ENCODE measurements at regions not wholly inside any gene's neighbourhood (a gene's known extent, or its start where the extent isn't known, plus 50 kb on each side); places are given as distances from the start of the nearest gene placed in this dataset.

DNA sequence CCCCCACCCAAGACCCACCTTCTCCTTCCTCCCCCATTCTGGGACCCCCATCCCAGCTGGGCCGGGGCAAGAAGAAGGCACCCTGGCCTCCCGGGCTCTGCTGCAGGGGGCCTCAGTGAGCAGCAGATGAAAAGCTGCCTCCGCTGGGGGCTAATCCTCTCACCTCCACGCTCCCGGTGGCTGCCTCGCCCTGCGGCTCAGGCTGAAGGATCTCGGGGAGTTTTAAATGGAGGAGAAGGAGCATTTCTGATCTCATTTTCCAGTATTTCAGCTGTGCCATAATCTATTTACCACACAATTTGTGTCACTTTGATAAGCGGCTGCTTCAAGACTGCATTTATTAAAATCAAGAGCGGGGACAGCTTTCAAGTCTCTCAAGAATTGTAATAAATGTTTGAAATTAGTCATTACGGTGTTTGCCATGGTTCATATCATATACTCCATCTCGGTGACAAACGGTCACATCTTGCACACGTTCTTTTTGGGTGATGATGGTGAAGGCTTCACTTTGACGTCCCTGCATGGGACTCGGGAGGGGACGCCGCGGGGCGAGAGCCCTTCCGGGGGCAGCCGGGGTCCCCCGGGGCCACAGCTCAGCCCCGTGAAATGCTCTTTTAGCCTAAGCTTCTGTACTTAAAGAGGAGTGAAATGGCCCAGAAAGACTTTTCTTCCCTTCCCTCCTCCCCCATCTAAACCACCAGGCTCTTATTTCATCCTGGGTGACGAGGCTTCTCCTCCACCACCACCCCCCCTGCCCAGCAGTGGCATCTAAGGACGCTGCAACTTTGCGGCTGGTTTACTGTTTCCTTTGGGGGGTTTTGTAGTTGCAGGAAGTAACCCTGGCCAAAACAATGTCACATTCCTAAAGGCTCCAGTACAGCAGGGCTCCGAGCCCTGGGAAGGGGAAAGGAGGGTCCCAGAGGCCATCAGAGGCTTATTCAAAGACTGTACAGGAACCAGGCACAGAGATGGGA is 313.1 kb upstream of the TNRC6C start:
- H3K27ac ChIP-seq, result no peak overlapping the region
- TF ChIP-seq CTCF (IDR thresholded peaks at IDR 0.05), result peak; percentile 11; the same call in 1 of the 2 replicates
- TF ChIP-seq ZFX (IDR thresholded peaks at IDR 0.05; ENCODE audit: borderline replicate concordance), result no peak

DNA sequence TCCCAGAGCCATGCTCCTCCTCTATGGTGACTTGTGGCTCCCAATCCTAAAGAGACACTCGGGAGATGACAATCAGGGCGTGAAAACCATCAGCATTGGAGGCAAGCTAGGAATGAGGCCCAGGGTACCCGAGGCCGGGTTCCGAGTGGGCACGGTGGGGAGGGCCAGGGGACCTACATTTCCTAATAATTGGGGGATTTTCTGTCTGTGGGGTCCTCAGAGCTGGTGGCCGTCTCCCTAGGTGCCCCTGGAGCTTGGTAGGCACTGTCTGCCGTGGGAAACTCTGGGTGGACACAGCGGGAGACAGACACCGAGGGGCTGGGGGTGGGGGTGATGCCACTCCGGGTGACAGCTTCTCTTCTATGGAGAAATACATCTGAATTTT is 312.5 kb upstream of the TNRC6C start:
- no peak for TF ChIP-seq ZFX (IDR thresholded peaks at IDR 0.05; ENCODE audit: borderline replicate concordance)
- no peak for TF ChIP-seq CTCF (IDR thresholded peaks at IDR 0.05)
- H3K27ac ChIP-seq, result no peak overlapping the region

GRCh38 chr17:77647531-77647930 is 311.0 kb upstream of the TNRC6C start:
- TF ChIP-seq CTCF (IDR thresholded peaks at IDR 0.05) (no peak), ZFX (IDR thresholded peaks at IDR 0.05; ENCODE audit: borderline replicate concordance) (no peak)
- H3K27ac ChIP-seq, result no peak overlapping the region

DNA sequence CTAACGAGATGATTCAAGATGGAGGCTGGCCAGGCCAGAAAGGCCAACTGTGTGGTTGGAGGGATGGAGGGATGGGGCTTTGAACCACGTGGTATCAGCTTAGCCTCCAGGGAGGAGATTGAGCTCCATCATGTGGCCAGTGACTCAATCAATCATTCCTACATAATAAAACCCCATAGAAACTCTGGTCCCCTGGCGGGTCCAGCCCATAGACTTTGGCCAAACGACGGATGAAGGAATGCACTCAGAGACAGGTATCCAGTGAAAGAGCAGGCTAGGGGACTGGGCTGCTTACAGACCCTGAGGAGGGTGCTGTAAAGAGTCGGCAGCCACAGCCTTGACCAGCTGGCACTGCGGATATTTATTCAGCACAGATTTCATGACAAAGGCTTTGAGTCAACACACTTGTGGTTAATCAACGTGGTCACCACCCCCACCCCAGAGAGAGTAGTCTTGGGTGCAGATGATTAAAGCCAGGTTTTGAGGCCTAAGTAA is 308.7 kb upstream of the TNRC6C start:
- TF ChIP-seq CTCF (IDR thresholded peaks at IDR 0.05), result no peak
- TF ChIP-seq ZFX (IDR thresholded peaks at IDR 0.05; ENCODE audit: borderline replicate concordance), result no peak
- H3K27ac ChIP-seq, result no peak overlapping the region

DNA sequence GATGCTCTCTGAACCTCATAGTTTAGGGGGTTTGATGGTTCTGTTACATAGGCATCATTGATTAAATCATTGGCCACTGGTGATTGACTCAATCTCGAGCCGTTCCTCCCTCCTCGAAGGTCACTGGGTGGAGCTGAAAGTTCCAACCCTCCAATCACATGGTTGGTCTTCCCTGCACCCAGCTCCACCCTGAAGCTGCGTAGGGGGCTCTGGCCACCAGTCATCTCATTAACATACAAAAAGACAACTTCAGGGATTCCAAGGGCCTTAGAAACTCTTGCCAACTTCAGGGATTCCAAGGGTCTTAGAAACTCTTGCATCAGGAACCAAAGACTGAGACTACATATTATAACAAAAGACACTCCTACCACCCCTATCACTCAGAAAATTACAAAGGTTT is 306.5 kb upstream of the TNRC6C start:
- TF ChIP-seq CTCF (IDR thresholded peaks at IDR 0.05) (no peak), ZFX (IDR thresholded peaks at IDR 0.05; ENCODE audit: borderline replicate concordance) (no peak)
- no peak overlapping the region for H3K27ac ChIP-seq

GRCh38 chr17:77654296-77654695 is 304.2 kb upstream of the TNRC6C start:
- TF ChIP-seq CTCF (IDR thresholded peaks at IDR 0.05), result no peak
- no peak overlapping the region for H3K27ac ChIP-seq

DNA sequence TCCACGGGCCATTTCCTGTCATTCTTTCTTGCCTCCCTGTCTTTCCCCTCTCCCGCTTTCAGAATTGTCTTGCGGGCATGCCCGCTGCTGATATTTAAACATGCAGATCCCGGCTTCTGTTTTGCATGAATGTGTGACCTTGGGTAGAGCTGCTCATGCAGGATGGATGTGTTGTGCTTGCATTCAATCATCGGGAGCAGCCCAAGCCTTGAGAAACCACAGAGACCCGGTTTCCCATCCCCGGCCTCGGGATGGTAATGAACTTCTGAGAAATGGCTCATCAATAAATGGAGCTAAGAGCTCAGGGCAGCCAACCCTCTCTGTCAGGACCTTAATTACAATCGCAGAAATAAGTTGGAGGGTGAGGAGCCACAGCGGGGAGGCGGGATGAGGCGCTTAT is 303.7 kb upstream of the TNRC6C start:
- H3K27ac ChIP-seq, result no peak overlapping the region
- no peak for TF ChIP-seq ZFX (IDR thresholded peaks at IDR 0.05; ENCODE audit: borderline replicate concordance)
- TF ChIP-seq CTCF (IDR thresholded peaks at IDR 0.05), result no peak

All from 22Rv1 (cell line).